GM12878 (cell line): ENCODE measurements at regions not wholly inside any gene's neighbourhood (a gene's known extent, or its start where the extent isn't known, plus 50 kb on each side); places are given as distances from the start of the nearest gene placed in this dataset.

ENCODE experiments used
- RCOR1 ChIP-seq: conservative IDR thresholded peaks from 2 replicates; pipeline ENCODE4 v1.6.1; 2012; ENCODE audit warnings: low read depth, low read length, improper control_type of control experiment
- TF ChIP-seq, protein P1 (sequence below): IDR thresholded peaks from 2 replicates; pipeline ENCODE4 v1.6.1; 2011; ENCODE audit warnings: low read depth, low read length, improper control_type of control experiment, borderline replicate concordance

GRCh38 chr6:71138376-71138775, 150.2 kb upstream of the OGFRL1 start:
- no peak for TF ChIP-seq RCOR1
- TF ChIP-seq, protein P1, sequence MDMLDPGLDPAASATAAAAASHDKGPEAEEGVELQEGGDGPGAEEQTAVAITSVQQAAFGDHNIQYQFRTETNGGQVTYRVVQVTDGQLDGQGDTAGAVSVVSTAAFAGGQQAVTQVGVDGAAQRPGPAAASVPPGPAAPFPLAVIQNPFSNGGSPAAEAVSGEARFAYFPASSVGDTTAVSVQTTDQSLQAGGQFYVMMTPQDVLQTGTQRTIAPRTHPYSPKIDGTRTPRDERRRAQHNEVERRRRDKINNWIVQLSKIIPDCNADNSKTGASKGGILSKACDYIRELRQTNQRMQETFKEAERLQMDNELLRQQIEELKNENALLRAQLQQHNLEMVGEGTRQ: no peak
